NCI-H82 (cell line): ENCODE measurements at regions not wholly inside any gene's neighbourhood (a gene's known extent, or its start where the extent isn't known, plus 50 kb on each side); places are given as distances from the start of the nearest gene placed in this dataset.
A peak's percentile ranks its signal among the peaks of the same experiment; 100 is the strongest.
"Not testable (repeated sequence)": the region's sequence is repeated elsewhere in the genome, so short reads cannot be mapped to it uniquely, and the experiment has no call there.

Experiments
- DNase-seq: peaks from one replicate; lab custom pipeline; 2025; lab: John Stamatoyannopoulos, UW

GRCh38 chr3:101950510-101950909 is 101.2 kb downstream of the NFKBIZ start:
- DNase-seq: no peak

GRCh38 chr3:101950985-101951733 is 101.8 kb downstream of the NFKBIZ start:
- no peak for DNase-seq

GRCh38 chr3:101954361-101954760 is 105.0 kb downstream of the NFKBIZ start:
- no peak for DNase-seq

GRCh38 chr3:101954936-101955335 is 105.6 kb downstream of the NFKBIZ start:
- DNase-seq: no peak

GRCh38 chr3:101962055-101962454 is 112.7 kb downstream of the NFKBIZ start:
- no peak for DNase-seq

- DNase-seq: no peak
Measured at GRCh38 chr3:101963902-101964362, 114.6 kb downstream of the NFKBIZ start.

GRCh38 chr3:101964861-101965260 is 115.5 kb downstream of the NFKBIZ start:
- DNase-seq: no peak

GRCh38 chr3:101966226-101966625 is 116.9 kb downstream of the NFKBIZ start:
- DNase-seq: no peak

GRCh38 chr3:101970212-101970611 is 120.9 kb downstream of the NFKBIZ start:
- DNase-seq: no peak

- DNase-seq: no peak
Measured at GRCh38 chr3:101970905-101971304, 121.6 kb downstream of the NFKBIZ start.

GRCh38 chr3:101972430-101973162 is 123.3 kb downstream of the NFKBIZ start:
- no peak for DNase-seq

- DNase-seq: no peak
Measured at GRCh38 chr3:101973163-101973505, 123.8 kb downstream of the NFKBIZ start.

- not testable (repeated sequence) for DNase-seq
Measured at GRCh38 chr3:101975415-101975814, 126.1 kb downstream of the NFKBIZ start.

GRCh38 chr3:101976473-101976872 is 127.2 kb downstream of the NFKBIZ start:
- DNase-seq: peak; percentile 34

- peak; percentile 21 for DNase-seq
Measured at GRCh38 chr3:101978348-101978747, 129.0 kb downstream of the NFKBIZ start.

- DNase-seq: no peak
Measured at GRCh38 chr3:101979033-101979432, 129.7 kb downstream of the NFKBIZ start.

- DNase-seq: no peak
Measured at GRCh38 chr3:101984356-101984755, 135.0 kb downstream of the NFKBIZ start.

GRCh38 chr3:101988596-101988995 is 139.3 kb downstream of the NFKBIZ start:
- no peak for DNase-seq

GRCh38 chr3:101989578-101990200 is 140.4 kb downstream of the NFKBIZ start:
- no peak for DNase-seq

GRCh38 chr3:101992863-101993262 is 143.5 kb downstream of the NFKBIZ start:
- DNase-seq: no peak

GRCh38 chr3:101994386-101994785 is 145.1 kb downstream of the NFKBIZ start:
- DNase-seq: no peak

GRCh38 chr3:101995371-101996046 is 146.2 kb downstream of the NFKBIZ start:
- no peak for DNase-seq
